Type B pancreatic cell (in vitro differentiated cells): ENCODE measurements at regions not wholly inside any gene's neighbourhood (a gene's known extent, or its start where the extent isn't known, plus 50 kb on each side); places are given as distances from the start of the nearest gene placed in this dataset.

Source experiments
- DNase-seq: peaks from one replicate; pipeline ENCODE4 v3.0.0; 2021; ENCODE audit warnings: mixed read lengths; ENCODE audit not compliant: unreplicated experiment; ENCODE audit errors: extremely low spot score
- H3K27ac Mint-ChIP-seq: 2 replicates; pipeline ENCODE4 v1.8.0; 2021; ENCODE audit warnings: mild to moderate bottlenecking, mixed read lengths
- H3K27me3 Mint-ChIP-seq: 2 replicates; pipeline ENCODE4 v1.8.0; 2021; ENCODE audit warnings: mixed read lengths
- H3K36me3 Mint-ChIP-seq: 2 replicates; pipeline ENCODE4 v1.8.0; 2021; ENCODE audit warnings: mixed read lengths
- H3K4me1 Mint-ChIP-seq: one replicate; pipeline ENCODE4 v1.8.0; 2021; ENCODE audit warnings: mixed read lengths; ENCODE audit not compliant: unreplicated experiment
- H3K4me3 Mint-ChIP-seq: 2 replicates; pipeline ENCODE4 v1.8.0; 2021; ENCODE audit warnings: mild to moderate bottlenecking, mixed read lengths
- H3K9me3 Mint-ChIP-seq: 2 replicates; pipeline ENCODE4 v1.8.0; 2021; ENCODE audit warnings: mixed read lengths
- CTCF ChIP-seq: fragments of 200-600 bp; sonication (generic); conservative IDR thresholded peaks from 2 replicates; pipeline ENCODE4 v1.5.0; 2021; ENCODE audit warnings: antibody characterized with exemption, mild to moderate bottlenecking

GRCh38 chr10:78627254-78627795 lies 441.4 kb upstream of the ZMIZ1 start:
- H3K27me3 Mint-ChIP-seq: no peaks in the 10 kb centered on the region
- H3K9me3 Mint-ChIP-seq: no peaks in the 10 kb centered on the region
- TF ChIP-seq CTCF: no peak
- H3K4me1 Mint-ChIP-seq: peaks cover 56% of the 10 kb centered on the region
- DNase-seq: no peak
- peak overlapping the region; percentile 53 for H3K27ac Mint-ChIP-seq
- no peak overlapping the region for H3K4me3 Mint-ChIP-seq
- H3K36me3 Mint-ChIP-seq: no peaks in the 10 kb centered on the region

GRCh38 chr10:78628976-78629375 lies 439.8 kb upstream of the ZMIZ1 start:
- no peak overlapping the region for H3K27ac Mint-ChIP-seq
- H3K27me3 Mint-ChIP-seq: no peaks in the 10 kb centered on the region
- no peak overlapping the region for H3K4me3 Mint-ChIP-seq
- no peaks in the 10 kb centered on the region for H3K36me3 Mint-ChIP-seq
- no peak for DNase-seq
- no peak for TF ChIP-seq CTCF
- H3K4me1 Mint-ChIP-seq: peaks cover 43% of the 10 kb centered on the region
- no peaks in the 10 kb centered on the region for H3K9me3 Mint-ChIP-seq

- no peaks in the 10 kb centered on the region for H3K27me3 Mint-ChIP-seq
- no peaks in the 10 kb centered on the region for H3K36me3 Mint-ChIP-seq
- H3K4me1 Mint-ChIP-seq: peaks cover 41% of the 10 kb centered on the region
- no peak for DNase-seq
- H3K4me3 Mint-ChIP-seq: no peak overlapping the region
- H3K27ac Mint-ChIP-seq: no peak overlapping the region
- H3K9me3 Mint-ChIP-seq: no peaks in the 10 kb centered on the region
- TF ChIP-seq CTCF: no peak
Observed at GRCh38 chr10:78629773-78630172, 439.0 kb upstream of the ZMIZ1 start.

GRCh38 chr10:78630944-78631838 lies 437.6 kb upstream of the ZMIZ1 start:
- H3K27ac Mint-ChIP-seq: no peak overlapping the region
- TF ChIP-seq CTCF: no peak
- DNase-seq: no peak
- no peaks in the 10 kb centered on the region for H3K27me3 Mint-ChIP-seq
- no peaks in the 10 kb centered on the region for H3K9me3 Mint-ChIP-seq
- no peaks in the 10 kb centered on the region for H3K36me3 Mint-ChIP-seq
- peaks cover 31% of the 10 kb centered on the region for H3K4me1 Mint-ChIP-seq
- H3K4me3 Mint-ChIP-seq: no peak overlapping the region

- Mint-ChIP-seq H3K9me3 (no peaks in the 10 kb centered on the region), H3K36me3 (no peaks in the 10 kb centered on the region), H3K4me3 (no peak overlapping the region), H3K4me1 (peaks cover 13% of the 10 kb centered on the region), H3K27me3 (no peaks in the 10 kb centered on the region), H3K27ac (peak overlapping the region; percentile 23)
- DNase-seq: no peak
- TF ChIP-seq CTCF: no peak
Observed at GRCh38 chr10:78634389-78634815, 434.4 kb upstream of the ZMIZ1 start.
